GM21825 (cell line): ENCODE measurements at regions not wholly inside any gene's neighbourhood (a gene's known extent, or its start where the extent isn't known, plus 50 kb on each side); places are given as distances from the start of the nearest gene placed in this dataset.
"Not testable (repeated sequence)": the region's sequence is repeated elsewhere in the genome, so short reads cannot be mapped to it uniquely, and the experiment has no call there.

Source experiments
- ATAC-seq: cut with Tn5 transposase; IDR thresholded peaks from one replicate; pipeline ENCODE4 v1.9.1; 2021; ENCODE audit warnings: mild to moderate bottlenecking, moderate library complexity; ENCODE audit not compliant: unreplicated experiment

- ATAC-seq = no peak
Measured at GRCh38 chr10:52368725-52369124, 54.6 kb downstream of the DKK1 start.

- not testable (repeated sequence) for ATAC-seq
Measured at GRCh38 chr10:52374207-52374606, 60.1 kb downstream of the DKK1 start.

GRCh38 chr10:52376694-52377354 lies 62.7 kb downstream of the DKK1 start:
- no peak for ATAC-seq

- ATAC-seq = no peak
Measured at GRCh38 chr10:52378124-52378523, 64.0 kb downstream of the DKK1 start.

- ATAC-seq = no peak
Measured at GRCh38 chr10:52379287-52379686, 65.2 kb downstream of the DKK1 start.

- no peak for ATAC-seq
Measured at GRCh38 chr10:52383088-52383487, 69.0 kb downstream of the DKK1 start.

GRCh38 chr10:52387744-52388143 lies 73.7 kb downstream of the DKK1 start:
- ATAC-seq = no peak

- no peak for ATAC-seq
Measured at GRCh38 chr10:52390388-52390787, 76.3 kb downstream of the DKK1 start.

GRCh38 chr10:52391927-52392602 lies 78.0 kb downstream of the DKK1 start:
- ATAC-seq = no peak

- ATAC-seq = no peak
Measured at GRCh38 chr10:52394246-52394645, 80.2 kb downstream of the DKK1 start.

- no peak for ATAC-seq
Measured at GRCh38 chr10:52400562-52400961, 86.5 kb downstream of the DKK1 start.

GRCh38 chr10:52403801-52404200 lies 89.7 kb downstream of the DKK1 start:
- ATAC-seq = not testable (repeated sequence)

- ATAC-seq = no peak
Measured at GRCh38 chr10:52409195-52409594, 95.1 kb downstream of the DKK1 start.

- ATAC-seq = no peak
Measured at GRCh38 chr10:52409928-52410327, 95.8 kb downstream of the DKK1 start.

- ATAC-seq = no peak
Measured at GRCh38 chr10:52410916-52411315, 96.8 kb downstream of the DKK1 start.

- ATAC-seq = no peak
Measured at GRCh38 chr10:52419281-52419680, 105.2 kb downstream of the DKK1 start.

- no peak for ATAC-seq
Measured at GRCh38 chr10:52420656-52421055, 106.6 kb downstream of the DKK1 start.

- no peak for ATAC-seq
Measured at GRCh38 chr10:52423369-52423768, 109.3 kb downstream of the DKK1 start.

GRCh38 chr10:52424341-52424740 lies 110.3 kb downstream of the DKK1 start:
- ATAC-seq = no peak

GRCh38 chr10:52434734-52435133 lies 120.7 kb downstream of the DKK1 start:
- ATAC-seq = no peak

- no peak for ATAC-seq
Measured at GRCh38 chr10:52436664-52437063, 122.6 kb downstream of the DKK1 start.

GRCh38 chr10:52437205-52437646 lies 123.1 kb downstream of the DKK1 start:
- peak; percentile 90 for ATAC-seq

GRCh38 chr10:52438119-52438518 lies 124.0 kb downstream of the DKK1 start:
- ATAC-seq = no peak
